NOMO-1 (cell line): ENCODE measurements at regions not wholly inside any gene's neighbourhood (a gene's known extent, or its start where the extent isn't known, plus 50 kb on each side); places are given as distances from the start of the nearest gene placed in this dataset.
"Not testable (repeated sequence)": the region's sequence is repeated elsewhere in the genome, so short reads cannot be mapped to it uniquely, and the experiment has no call there.

Experiments
- DNase-seq, 2 experiments: peaks; one replicate each; lab custom pipeline; 2025; ENCODE audit not compliant: unreplicated experiment in 2 of 2; lab: John Stamatoyannopoulos, UW

- DNase-seq = no peak
Observed at GRCh38 chr14:56419750-56420149, 159.8 kb upstream of the TMEM260 start.

DNA sequence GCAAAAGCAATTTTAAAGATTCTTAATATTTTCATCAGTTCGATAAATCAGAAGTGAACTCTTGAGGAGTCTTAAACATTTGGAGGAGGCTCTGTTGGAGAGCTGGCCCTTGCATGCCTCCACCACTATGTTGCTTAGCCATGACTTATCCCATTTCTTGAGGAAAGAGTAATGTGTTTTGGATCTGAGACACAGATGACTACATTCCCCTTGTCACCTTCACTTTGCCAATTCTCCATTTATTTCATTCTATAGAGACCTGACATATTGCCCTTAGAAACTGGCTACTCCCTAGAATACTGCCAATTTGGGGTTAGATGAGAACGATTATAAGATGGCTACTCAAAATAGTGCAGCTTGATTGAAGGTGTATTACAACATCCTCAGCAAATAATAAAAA, 157.4 kb upstream of the TMEM260 start:
- no peak for DNase-seq

DNA sequence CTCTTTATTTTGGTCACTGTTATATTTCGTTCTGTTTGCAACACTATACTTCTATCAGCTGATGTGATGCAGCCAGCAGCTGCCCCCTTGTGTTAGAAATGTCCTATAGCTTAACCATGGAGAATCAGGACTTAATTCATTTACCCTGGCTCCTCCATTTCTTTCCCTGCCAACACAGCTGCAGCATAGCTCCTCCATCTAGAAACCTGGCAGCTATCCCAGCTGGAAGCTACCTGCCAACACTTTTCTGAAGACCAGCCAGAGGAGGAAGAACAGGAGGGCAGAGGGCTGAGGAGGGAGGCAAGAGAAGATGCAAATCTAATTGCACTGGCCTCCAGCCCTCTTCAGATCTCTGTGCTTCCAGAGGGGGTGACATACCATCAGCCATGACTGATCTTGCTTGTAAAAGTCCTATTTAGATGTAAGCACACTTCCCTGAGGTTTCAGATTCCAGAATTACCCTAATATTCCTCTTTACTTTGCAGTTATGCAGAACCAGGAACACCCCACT, 156.8 kb upstream of the TMEM260 start:
- DNase-seq = peak; percentile 14 to 37

DNA sequence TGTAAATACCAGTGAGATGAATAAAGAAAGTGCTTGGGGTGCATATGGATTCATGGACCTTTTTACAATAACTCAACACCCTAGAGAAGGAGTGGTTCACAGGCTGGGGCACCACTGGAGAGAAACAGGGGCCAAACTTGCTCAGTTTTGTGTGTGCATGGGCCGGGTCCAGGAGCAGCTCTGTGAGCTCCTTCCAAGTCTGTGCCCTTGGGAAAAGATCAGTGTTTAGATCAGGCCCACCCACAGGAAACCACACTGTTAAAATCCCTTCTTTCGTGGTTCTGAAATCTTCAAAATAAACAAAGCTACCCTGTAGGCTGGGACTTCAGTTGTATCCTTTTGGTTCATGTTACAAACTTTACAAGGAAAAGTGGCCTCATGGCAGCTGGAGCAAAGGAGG, 156.1 kb upstream of the TMEM260 start:
- DNase-seq = no peak

GRCh38 chr14:56431013-56431412, 148.6 kb upstream of the TMEM260 start:
- no peak for DNase-seq

DNA sequence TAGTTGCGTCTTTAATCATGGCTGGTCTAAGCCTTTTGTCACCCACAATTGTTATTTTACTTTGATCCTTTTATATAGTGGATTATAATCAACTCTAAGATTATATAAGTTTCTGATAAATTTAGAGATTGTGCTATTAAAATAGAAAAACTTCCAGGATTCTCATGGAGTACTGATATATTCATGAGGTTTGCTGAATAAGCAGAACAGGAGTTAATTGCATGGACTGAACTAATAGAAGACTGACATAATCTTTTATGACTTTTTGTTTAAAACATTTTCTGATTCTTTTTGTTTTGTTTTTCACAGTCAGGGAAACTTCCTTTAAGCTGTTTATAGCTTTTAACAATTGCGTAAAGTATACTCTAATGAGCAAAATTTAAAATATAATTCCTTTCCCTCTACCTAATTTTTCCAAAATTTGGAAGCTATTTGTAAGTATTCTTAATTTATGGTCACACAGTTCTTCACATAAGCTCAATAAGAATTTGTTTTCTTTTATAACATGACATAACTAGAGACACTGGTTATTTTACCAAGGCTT, 129.9 kb upstream of the TMEM260 start:
- DNase-seq = no peak

DNA sequence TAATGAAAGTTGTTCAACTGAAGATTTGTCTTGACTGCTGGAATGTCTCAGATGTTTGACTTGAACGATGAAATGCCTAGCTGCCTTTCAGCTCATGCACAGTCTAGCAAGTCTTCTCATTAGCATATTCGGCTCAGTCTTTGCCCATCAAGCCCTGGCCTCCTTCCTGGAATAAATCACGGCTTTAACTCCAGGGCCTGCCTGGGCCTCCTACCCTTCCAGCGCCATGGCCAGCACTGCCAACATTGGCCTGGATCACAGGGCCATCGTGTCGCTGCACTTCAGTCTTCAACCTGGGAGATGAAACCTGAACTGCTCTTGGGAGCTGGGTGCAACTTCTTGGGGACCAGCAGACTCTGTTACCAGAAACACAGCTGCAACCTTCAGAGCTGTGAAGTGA, 126.7 kb upstream of the TMEM260 start:
- no peak for DNase-seq

GRCh38 chr14:56454680-56455079, 124.9 kb upstream of the TMEM260 start:
- not testable (repeated sequence) for DNase-seq

GRCh38 chr14:56460469-56460868, 119.1 kb upstream of the TMEM260 start:
- no peak for DNase-seq

GRCh38 chr14:56461276-56462275, 118.0 kb upstream of the TMEM260 start:
- DNase-seq = no peak

DNA sequence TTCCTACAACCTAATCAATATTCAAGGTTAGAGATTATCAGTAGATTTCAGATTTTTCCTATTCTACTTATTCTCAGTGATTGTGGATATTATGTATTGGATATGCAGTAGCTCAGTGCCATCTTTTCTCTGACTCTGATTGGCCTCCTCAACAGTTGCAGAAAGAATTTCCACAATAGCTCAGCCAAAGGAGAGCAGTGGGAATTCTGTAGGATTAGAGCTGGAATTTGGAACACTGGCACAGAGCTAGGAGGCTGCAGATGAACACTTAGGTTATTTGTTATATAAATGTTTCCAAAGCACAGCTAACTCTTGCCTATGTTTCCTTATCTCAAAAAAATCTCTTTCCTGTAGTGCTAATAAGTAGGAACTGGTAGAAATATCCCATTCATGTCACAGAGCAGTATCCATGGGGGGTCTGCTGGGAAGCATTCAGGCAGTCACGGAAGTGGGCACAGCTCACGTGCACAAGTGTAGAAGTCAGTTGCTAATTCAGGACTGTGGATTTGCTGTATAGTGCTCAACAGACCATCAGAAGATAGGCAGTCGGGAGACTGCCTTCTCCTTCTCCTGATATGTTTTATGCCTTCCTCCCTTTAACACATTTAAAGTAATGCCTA, 116.2 kb upstream of the TMEM260 start:
- no peak for DNase-seq

GRCh38 chr14:56471056-56471455, 108.5 kb upstream of the TMEM260 start:
- no peak for DNase-seq

- peak in 1 of 2 experiments; percentile 44 for DNase-seq
Observed at GRCh38 chr14:56474419-56475022, 105.1 kb upstream of the TMEM260 start.

GRCh38 chr14:56482310-56482911, 97.2 kb upstream of the TMEM260 start:
- DNase-seq = no peak

DNA sequence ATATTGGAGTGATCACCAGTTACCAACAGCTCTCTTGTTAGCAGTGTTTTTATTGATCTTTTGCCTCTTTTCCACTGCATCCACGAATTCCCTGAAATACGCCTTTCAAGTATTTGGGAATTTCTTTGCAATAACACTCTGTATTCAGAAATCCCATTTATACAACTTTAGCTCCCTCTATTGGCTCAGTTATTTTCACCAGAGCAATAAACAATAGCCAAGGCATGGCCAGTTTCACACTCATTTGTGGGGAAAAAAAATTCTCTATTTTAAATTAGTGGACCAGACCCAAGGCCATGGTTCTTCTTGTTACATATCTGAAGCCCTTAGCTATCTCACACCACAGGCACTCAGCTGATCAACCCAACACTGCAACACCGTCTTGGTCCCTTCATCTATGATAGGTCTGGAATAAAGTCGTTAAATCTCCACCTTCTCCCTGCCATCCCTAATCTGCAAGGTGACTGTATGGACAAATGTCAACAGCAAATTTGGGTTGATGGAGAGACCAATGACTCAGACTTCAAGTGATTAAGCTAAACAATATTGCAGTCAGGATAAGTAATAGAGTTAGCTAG, 92.4 kb upstream of the TMEM260 start:
- DNase-seq = no peak

GRCh38 chr14:56487761-56488160, 91.8 kb upstream of the TMEM260 start:
- DNase-seq = no peak

GRCh38 chr14:56488306-56488705, 91.3 kb upstream of the TMEM260 start:
- DNase-seq = no peak

- peak in 1 of 2 experiments; percentile 26 for DNase-seq
Observed at GRCh38 chr14:56490379-56490778, 89.2 kb upstream of the TMEM260 start.

GRCh38 chr14:56491299-56492285, 88.0 kb upstream of the TMEM260 start:
- DNase-seq = peak; percentile 8 to 37
